Small intestine (tissue), 7 donors: ENCODE measurements at regions not wholly inside any gene's neighbourhood (a gene's known extent, or its start where the extent isn't known, plus 50 kb on each side); places are given as distances from the start of the nearest gene placed in this dataset.

Experiments
- DNase-seq, 2 donors: peaks; one replicate each; pipeline versions ENCODE4 v3.0.0 to v3.0.0-alpha.2; 2013
- FAIRE-seq: peaks from 2 replicates; lab custom pipeline; 2012; peaks lifted over from hg19 to GRCh38; lab: Jason Lieb, UNC
- H3K27ac ChIP-seq, 3 donors: one replicate each; pipeline ENCODE4 v1.5.1; 2013; ENCODE audit warnings: low read length in 2 of 3, mild to moderate bottlenecking in 2 of 3, control low read depth in 1 of 3, inconsistent platforms in 1 of 3, low read depth in 1 of 3, moderate library complexity in 1 of 3
- H3K27me3 ChIP-seq, 3 donors: one replicate each; pipeline ENCODE4 v1.6.1; 2013; ENCODE audit warnings: low read length in 3 of 3, inconsistent platforms in 1 of 3; ENCODE audit not compliant: control insufficient read depth in 3 of 3, insufficient read depth in 3 of 3
- H3K36me3 ChIP-seq, 3 donors: one replicate each; pipeline ENCODE4 v1.6.1; 2013; ENCODE audit warnings: low read length in 3 of 3, inconsistent platforms in 1 of 3, low read depth in 1 of 3, mild to moderate bottlenecking in 1 of 3, moderate library complexity in 1 of 3; ENCODE audit not compliant: control insufficient read depth in 3 of 3, insufficient read depth in 2 of 3
- H3K4me1 ChIP-seq, 3 donors: one replicate each; pipeline ENCODE4 v1.6.1; 2013; ENCODE audit warnings: low read length in 2 of 3, inconsistent platforms in 1 of 3, low read depth in 1 of 3, mild to moderate bottlenecking in 1 of 3, moderate library complexity in 1 of 3; ENCODE audit not compliant: control insufficient read depth in 3 of 3, insufficient read depth in 2 of 3
- H3K4me3 ChIP-seq, 3 donors: one replicate each; pipeline ENCODE4 v1.5.1; 2013; ENCODE audit warnings: low read length in 3 of 3, control low read depth in 1 of 3, inconsistent platforms in 1 of 3, low read depth in 1 of 3, mild to moderate bottlenecking in 1 of 3, moderate library complexity in 1 of 3
- H3K9me3 ChIP-seq, 2 donors: one replicate each; pipeline ENCODE4 v1.6.1; 2013; ENCODE audit warnings: low read depth in 1 of 2, low read length in 1 of 2; ENCODE audit not compliant: control insufficient read depth in 2 of 2, insufficient read depth in 1 of 2
- WGBS, 3 donors: extraction: QIAGEN DNeasy Blood & Tissue Kit; methylation state at CpG; one replicate each; pipeline ENCODE4 v1.1.7; 2013; 5-methylcytosine and 5-hydroxymethylcytosine counted together
- donor health status: healthy with polysubstance abuse.
- donor health status: control.
- donor health status: control.
- donor health status: Bipolar disorder and iron deficiency.
- donor health status: healthy.

- no peaks in the 10 kb centered on the region for H3K36me3 ChIP-seq
- FAIRE-seq: no peak
- no peak overlapping the region for H3K4me3 ChIP-seq
- H3K4me1 ChIP-seq: no peaks in the 10 kb centered on the region
- WGBS, 3 donors: 40 to 82% (median 50%) methylated on average over 1 of the region's 1 CpG
- H3K27ac ChIP-seq: no peak overlapping the region
- peaks cover 0 to 3% (median 0%) of the 10 kb centered on the region in 3 donors for H3K27me3 ChIP-seq
- no peaks in the 10 kb centered on the region for H3K9me3 ChIP-seq
- DNase-seq: no peak
Measured at GRCh38 chr1:25137106-25137505, 95.2 kb downstream of the SYF2 start.

DNA sequence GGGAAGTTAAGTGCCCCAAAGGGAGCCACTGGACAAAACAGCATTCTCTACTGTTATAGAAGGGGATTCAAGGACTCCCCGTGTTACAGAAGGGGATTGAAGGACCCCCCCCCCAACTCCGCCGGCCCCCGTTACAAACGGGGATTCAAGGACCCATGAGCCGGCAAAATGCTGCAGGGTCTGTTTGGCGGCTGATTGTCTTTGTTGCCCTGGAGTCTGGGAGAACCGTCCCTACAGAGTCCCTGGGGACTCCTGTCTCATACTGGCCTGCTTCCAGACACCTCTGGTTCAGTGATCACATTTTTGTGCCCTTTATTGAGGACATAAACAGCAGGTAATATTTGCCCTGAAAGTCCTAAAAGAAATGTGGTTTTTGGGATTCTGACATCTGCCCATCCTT lies 96.4 kb downstream of the SYF2 start:
- DNase-seq: no peak
- Histone ChIP-seq H3K27me3 (peaks cover 0 to 3% (median 0%) of the 10 kb centered on the region in 3 donors), H3K36me3 (no peaks in the 10 kb centered on the region), H3K9me3 (no peaks in the 10 kb centered on the region), H3K27ac (no peak overlapping the region), H3K4me3 (no peak overlapping the region), H3K4me1 (no peaks in the 10 kb centered on the region)
- no peak for FAIRE-seq
- 80 to 81% (median 80%) methylated on average over 8 of the region's 8 CpGs for WGBS, 3 donors

- Histone ChIP-seq H3K4me1 (no peaks in the 10 kb centered on the region), H3K4me3 (no peak overlapping the region), H3K36me3 (no peaks in the 10 kb centered on the region), H3K9me3 (no peaks in the 10 kb centered on the region), H3K27me3 (peaks cover 0 to 4% (median 1%) of the 10 kb centered on the region in 3 donors), H3K27ac (no peak overlapping the region)
- FAIRE-seq: no peak
- 68 to 81% (median 80%) methylated on average over 7 of the region's 7 CpGs for WGBS, 3 donors
- DNase-seq: no peak
Measured at GRCh38 chr1:25134801-25135461, 97.4 kb downstream of the SYF2 start.

- Histone ChIP-seq H3K4me3 (no peak overlapping the region), H3K27me3 (peaks cover 0 to 4% (median 0%) of the 10 kb centered on the region in 3 donors), H3K9me3 (no peaks in the 10 kb centered on the region), H3K36me3 (no peaks in the 10 kb centered on the region), H3K4me1 (no peaks in the 10 kb centered on the region), H3K27ac (no peak overlapping the region)
- DNase-seq (no peak), FAIRE-seq (no peak)
- 83 to 86% (median 84%) methylated on average over 4 of the region's 4 CpGs for WGBS, 3 donors
Measured at GRCh38 chr1:25134307-25134706, 98.0 kb downstream of the SYF2 start.

GRCh38 chr1:25131794-25132193 lies 100.5 kb downstream of the SYF2 start:
- FAIRE-seq: no peak
- no peaks in the 10 kb centered on the region for H3K36me3 ChIP-seq
- no peak for DNase-seq
- no peak overlapping the region for H3K27ac ChIP-seq
- no peaks in the 10 kb centered on the region for H3K9me3 ChIP-seq
- H3K4me3 ChIP-seq: no peak overlapping the region
- H3K4me1 ChIP-seq: no peaks in the 10 kb centered on the region
- WGBS, 3 donors: 63 to 72% (median 71%) methylated on average over 4 of the region's 4 CpGs
- peaks cover 0 to 4% (median 0%) of the 10 kb centered on the region in 3 donors for H3K27me3 ChIP-seq

GRCh38 chr1:25130895-25131294 lies 101.4 kb downstream of the SYF2 start:
- Histone ChIP-seq H3K4me3 (no peak overlapping the region), H3K27me3 (peaks cover 0 to 4% (median 0%) of the 10 kb centered on the region in 3 donors), H3K27ac (no peak overlapping the region), H3K9me3 (no peaks in the 10 kb centered on the region), H3K4me1 (no peaks in the 10 kb centered on the region), H3K36me3 (no peaks in the 10 kb centered on the region)
- no peak for DNase-seq
- FAIRE-seq: no peak
- WGBS, 3 donors: 82 to 91% (median 89%) methylated on average over 5 of the region's 5 CpGs

DNA sequence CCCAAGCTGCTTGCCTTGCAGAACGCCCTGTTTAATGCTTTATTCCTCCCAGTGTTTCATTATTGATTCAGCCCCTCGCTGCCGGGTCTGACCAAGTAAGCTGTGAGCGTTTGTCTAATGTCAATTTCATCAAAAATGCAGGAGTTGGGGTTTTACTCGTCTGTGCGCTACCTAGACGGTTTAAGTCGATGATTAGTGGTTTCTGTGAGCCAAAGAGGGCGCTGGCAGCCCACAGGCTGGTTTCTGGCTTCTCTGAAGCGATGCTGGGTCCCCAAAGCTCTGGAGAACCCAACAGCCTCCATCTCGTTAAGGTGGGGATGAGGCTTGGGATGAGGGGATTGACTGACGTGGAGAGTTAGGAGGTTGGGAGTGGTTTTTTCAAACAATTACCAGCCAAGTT lies 102.9 kb downstream of the SYF2 start:
- peaks cover 0 to 4% (median 0%) of the 10 kb centered on the region in 3 donors for H3K27me3 ChIP-seq

GRCh38 chr1:25128121-25128621 lies 104.1 kb downstream of the SYF2 start:
- Histone ChIP-seq H3K4me1 (no peaks in the 10 kb centered on the region), H3K9me3 (no peaks in the 10 kb centered on the region), H3K36me3 (no peaks in the 10 kb centered on the region), H3K27ac (no peak overlapping the region), H3K27me3 (peaks cover 0 to 4% (median 0%) of the 10 kb centered on the region in 3 donors), H3K4me3 (no peak overlapping the region)
- DNase-seq (no peak), FAIRE-seq (no peak)
- WGBS, 3 donors: 61 to 78% (median 70%) methylated on average over 6 of the region's 6 CpGs

More for the DNA sequence above, 102.9 kb downstream of the SYF2 start:
- Histone ChIP-seq H3K36me3 (no peaks in the 10 kb centered on the region), H3K27ac (no peak overlapping the region), H3K4me1 (no peaks in the 10 kb centered on the region), H3K9me3 (no peaks in the 10 kb centered on the region), H3K4me3 (no peak overlapping the region)
- DNase-seq (no peak), FAIRE-seq (no peak)
- whole genome bisulfite sequencing, 3 donors: 83 to 87% (median 84%) methylated on average over 12 of the region's 12 CpGs
